ENCODE measurements at regions not wholly inside any gene's neighbourhood (a gene's known extent, or its start where the extent isn't known, plus 50 kb on each side); places are given as distances from the start of the nearest gene placed in this dataset.

DNA sequence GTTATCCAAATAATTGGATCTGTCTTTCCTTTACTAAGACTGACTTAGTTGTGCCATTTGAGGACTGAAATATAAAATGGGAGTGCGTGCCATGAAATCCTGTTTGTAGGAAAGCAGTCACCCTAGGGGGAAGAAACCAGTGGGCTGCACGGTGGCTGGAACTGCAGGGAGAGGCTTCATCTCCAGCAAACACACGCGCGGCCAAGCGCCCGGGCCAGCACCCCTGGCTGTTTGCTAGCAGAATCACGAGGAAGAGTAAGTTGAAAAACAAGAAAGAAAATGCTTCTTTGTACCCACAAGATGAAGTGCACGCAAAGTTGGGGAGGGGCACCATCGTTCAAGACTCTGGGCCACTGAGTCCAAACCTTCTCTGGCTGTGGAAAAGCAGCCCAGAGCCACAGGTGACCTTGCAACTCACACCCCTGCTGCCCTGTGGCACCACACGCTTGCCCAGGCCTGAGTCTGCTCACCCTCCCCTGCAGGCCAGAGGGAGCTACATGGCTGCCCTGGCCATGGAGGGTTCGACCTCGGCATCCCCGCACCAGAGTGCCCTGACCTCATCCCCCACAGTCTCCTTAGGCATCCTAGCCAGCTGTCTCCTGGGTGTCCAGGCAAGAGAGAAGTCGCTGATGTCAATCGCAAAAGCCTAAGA, 55.2 kb downstream of the IRX2 start:
- H3K27ac ChIP-seq (ENCODE audit: low read depth, low read length), result no peak overlapping the region
- no peaks in the 10 kb centered on the region for H3K27me3 ChIP-seq (ENCODE audit: insufficient read depth, low read length)

DNA sequence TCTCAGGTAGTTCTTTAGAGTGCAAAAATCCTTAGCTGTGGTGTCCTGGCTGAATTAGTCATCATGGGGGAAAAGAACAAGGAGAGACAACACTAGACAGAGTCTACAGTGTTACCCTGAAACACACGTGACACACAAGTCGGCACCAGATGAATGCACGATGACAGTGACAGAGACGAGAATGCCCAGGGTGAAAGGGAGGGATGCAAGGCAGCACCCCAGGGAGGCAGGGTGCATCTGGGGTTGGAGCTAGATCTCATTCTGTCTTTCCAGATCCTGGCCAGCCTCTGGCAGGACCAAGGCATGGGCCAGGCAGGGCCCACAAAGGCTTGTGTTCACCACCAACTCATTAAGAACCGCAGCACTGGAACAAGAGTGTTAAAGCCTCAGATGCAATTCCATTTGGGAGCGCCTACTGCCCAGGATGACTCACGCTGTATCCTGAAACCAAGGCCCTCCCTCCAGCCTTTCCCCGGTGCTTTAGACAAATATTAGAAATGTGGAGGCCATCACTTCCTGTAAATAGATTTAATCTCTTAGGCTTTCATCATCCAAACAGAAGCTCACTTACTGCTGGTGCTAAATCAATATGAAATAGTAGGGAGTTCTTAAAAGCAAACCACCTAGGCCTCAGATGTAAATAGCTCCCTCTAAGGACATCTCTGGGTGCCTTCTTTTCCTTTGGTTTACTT, 56.1 kb downstream of the IRX2 start:
- Histone ChIP-seq H3K4me1 (ENCODE audit: control insufficient read depth, insufficient read depth, low read length, unreplicated experiment) (no peaks in the 10 kb centered on the region), H3K4me3 (ENCODE audit: low read depth, low read length) (no peak overlapping the region), H3K79me2 (ENCODE audit: control insufficient read depth, insufficient read depth, low read length, unreplicated experiment) (no peaks in the 10 kb centered on the region), H3K27ac (ENCODE audit: low read depth, low read length) (no peak overlapping the region), H3K27me3 (ENCODE audit: insufficient read depth, low read length) (no peaks in the 10 kb centered on the region), H2AFZ (ENCODE audit: low read length, unreplicated experiment) (no peak overlapping the region), H3K36me3 (ENCODE audit: insufficient read depth, low read length) (no peaks in the 10 kb centered on the region)

More for the DNA sequence above, 55.2 kb downstream of the IRX2 start:
- H3K36me3 ChIP-seq (ENCODE audit: insufficient read depth, low read length), result no peaks in the 10 kb centered on the region
- no peak overlapping the region for H2AFZ ChIP-seq (ENCODE audit: low read length, unreplicated experiment)
- no peak overlapping the region for H3K4me3 ChIP-seq (ENCODE audit: low read depth, low read length)
- no peaks in the 10 kb centered on the region for H3K4me1 ChIP-seq (ENCODE audit: control insufficient read depth, insufficient read depth, low read length, unreplicated experiment)
- no peaks in the 10 kb centered on the region for H3K79me2 ChIP-seq (ENCODE audit: control insufficient read depth, insufficient read depth, low read length, unreplicated experiment)

DNA sequence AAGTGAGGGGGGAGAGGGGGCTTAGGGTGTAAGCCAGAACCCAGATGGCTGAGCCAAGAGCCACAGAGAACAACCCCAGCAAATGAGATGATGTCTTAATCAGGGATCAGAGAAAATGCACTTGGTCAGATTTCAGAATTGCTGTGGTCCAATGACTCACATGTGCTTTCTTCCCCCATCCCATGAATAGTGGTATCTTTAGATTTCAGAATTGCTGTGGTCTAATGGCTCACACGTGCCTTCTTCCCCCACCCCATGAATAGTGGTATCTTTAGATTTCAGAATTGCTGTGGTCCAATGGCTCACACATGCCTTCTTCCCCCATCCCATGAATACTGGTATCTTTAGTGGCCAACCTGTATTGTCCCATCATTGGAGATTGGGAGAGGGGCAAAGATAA, 59.9 kb downstream of the IRX2 start:
- H3K36me3 ChIP-seq (ENCODE audit: insufficient read depth, low read length), result no peaks in the 10 kb centered on the region
- H2AFZ ChIP-seq (ENCODE audit: low read length, unreplicated experiment), result no peak overlapping the region
- H3K4me3 ChIP-seq (ENCODE audit: low read depth, low read length), result no peak overlapping the region
- no peaks in the 10 kb centered on the region for H3K27me3 ChIP-seq (ENCODE audit: insufficient read depth, low read length)
- no peak overlapping the region for H3K27ac ChIP-seq (ENCODE audit: low read depth, low read length)
- no peaks in the 10 kb centered on the region for H3K79me2 ChIP-seq (ENCODE audit: control insufficient read depth, insufficient read depth, low read length, unreplicated experiment)
- H3K4me1 ChIP-seq (ENCODE audit: control insufficient read depth, insufficient read depth, low read length, unreplicated experiment), result no peaks in the 10 kb centered on the region

DNA sequence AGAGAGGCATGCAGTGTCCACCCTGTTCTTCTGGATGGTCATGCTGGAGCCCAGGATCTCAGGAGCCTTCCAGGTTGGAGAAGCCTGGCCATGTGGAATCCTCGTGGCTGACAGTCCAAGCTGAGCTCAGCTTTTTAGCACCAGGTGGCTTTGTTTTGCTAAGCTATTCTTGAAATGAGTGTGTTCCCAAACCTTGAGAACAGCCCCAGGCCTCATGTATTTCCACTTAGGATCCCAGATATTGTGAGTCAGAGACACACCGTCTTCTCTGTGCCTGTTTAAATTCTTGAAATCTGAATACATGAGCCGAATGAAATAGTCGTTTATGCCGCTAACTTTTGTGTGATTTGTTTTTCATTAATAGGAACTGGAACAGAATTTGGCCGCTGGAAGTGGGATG, 61.2 kb downstream of the IRX2 start:
- Histone ChIP-seq H3K36me3 (ENCODE audit: insufficient read depth, low read length) (no peaks in the 10 kb centered on the region), H2AFZ (ENCODE audit: low read length, unreplicated experiment) (no peak overlapping the region), H3K27me3 (ENCODE audit: insufficient read depth, low read length) (no peaks in the 10 kb centered on the region), H3K27ac (ENCODE audit: low read depth, low read length) (no peak overlapping the region), H3K4me3 (ENCODE audit: low read depth, low read length) (no peak overlapping the region), H3K4me1 (ENCODE audit: control insufficient read depth, insufficient read depth, low read length, unreplicated experiment) (no peaks in the 10 kb centered on the region), H3K79me2 (ENCODE audit: control insufficient read depth, insufficient read depth, low read length, unreplicated experiment) (no peaks in the 10 kb centered on the region)

DNA sequence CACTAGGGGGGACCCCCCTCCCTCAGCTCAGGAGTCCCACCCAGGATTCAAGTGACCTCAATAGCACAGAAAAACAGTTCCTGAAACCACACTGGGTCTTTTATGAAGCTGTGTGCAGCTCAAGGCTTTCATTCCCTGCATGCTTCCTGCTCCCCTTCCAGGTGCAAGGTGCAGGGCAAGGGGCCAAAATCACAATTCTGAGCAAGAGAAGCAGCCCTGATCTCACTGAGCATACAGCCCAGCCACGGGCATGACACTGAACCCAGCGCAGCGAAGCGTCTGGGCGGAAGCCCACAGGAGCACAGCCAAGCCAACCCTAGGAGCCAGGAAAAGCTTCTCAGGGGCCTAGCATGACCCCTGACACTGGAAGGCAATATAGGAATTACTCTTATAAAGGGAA, 62.9 kb downstream of the IRX2 start:
- H3K27ac ChIP-seq (ENCODE audit: low read depth, low read length), result no peak overlapping the region
- no peaks in the 10 kb centered on the region for H3K79me2 ChIP-seq (ENCODE audit: control insufficient read depth, insufficient read depth, low read length, unreplicated experiment)
- H3K36me3 ChIP-seq (ENCODE audit: insufficient read depth, low read length), result no peaks in the 10 kb centered on the region
- no peaks in the 10 kb centered on the region for H3K4me1 ChIP-seq (ENCODE audit: control insufficient read depth, insufficient read depth, low read length, unreplicated experiment)
- no peak overlapping the region for H3K4me3 ChIP-seq (ENCODE audit: low read depth, low read length)
- H2AFZ ChIP-seq (ENCODE audit: low read length, unreplicated experiment), result no peak overlapping the region
- no peaks in the 10 kb centered on the region for H3K27me3 ChIP-seq (ENCODE audit: insufficient read depth, low read length)

DNA sequence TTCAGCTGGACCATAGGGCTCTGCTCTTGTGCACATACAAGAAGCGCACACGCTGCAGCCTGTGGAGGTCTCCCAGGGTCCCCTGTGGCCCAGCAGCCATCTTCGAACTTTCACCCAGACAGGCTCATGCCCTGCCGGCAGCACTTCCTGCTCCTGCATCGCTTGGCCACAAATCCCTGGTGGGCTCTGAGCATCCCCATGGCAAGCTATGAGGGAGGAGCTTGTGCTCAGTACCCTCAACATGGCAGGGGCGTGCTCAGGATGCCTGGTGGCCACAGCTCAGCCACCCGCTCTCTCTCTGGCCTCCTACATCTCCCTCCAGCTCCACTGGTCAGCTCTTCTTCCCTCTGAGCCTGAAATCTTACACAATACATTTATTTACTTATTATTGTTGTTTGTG, 63.7 kb downstream of the IRX2 start:
- H3K4me1 ChIP-seq (ENCODE audit: control insufficient read depth, insufficient read depth, low read length, unreplicated experiment), result no peaks in the 10 kb centered on the region
- H2AFZ ChIP-seq (ENCODE audit: low read length, unreplicated experiment), result no peak overlapping the region
- H3K4me3 ChIP-seq (ENCODE audit: low read depth, low read length), result no peak overlapping the region
- H3K27me3 ChIP-seq (ENCODE audit: insufficient read depth, low read length), result no peaks in the 10 kb centered on the region
- H3K36me3 ChIP-seq (ENCODE audit: insufficient read depth, low read length), result no peaks in the 10 kb centered on the region
- no peak overlapping the region for H3K27ac ChIP-seq (ENCODE audit: low read depth, low read length)
- no peaks in the 10 kb centered on the region for H3K79me2 ChIP-seq (ENCODE audit: control insufficient read depth, insufficient read depth, low read length, unreplicated experiment)

DNA sequence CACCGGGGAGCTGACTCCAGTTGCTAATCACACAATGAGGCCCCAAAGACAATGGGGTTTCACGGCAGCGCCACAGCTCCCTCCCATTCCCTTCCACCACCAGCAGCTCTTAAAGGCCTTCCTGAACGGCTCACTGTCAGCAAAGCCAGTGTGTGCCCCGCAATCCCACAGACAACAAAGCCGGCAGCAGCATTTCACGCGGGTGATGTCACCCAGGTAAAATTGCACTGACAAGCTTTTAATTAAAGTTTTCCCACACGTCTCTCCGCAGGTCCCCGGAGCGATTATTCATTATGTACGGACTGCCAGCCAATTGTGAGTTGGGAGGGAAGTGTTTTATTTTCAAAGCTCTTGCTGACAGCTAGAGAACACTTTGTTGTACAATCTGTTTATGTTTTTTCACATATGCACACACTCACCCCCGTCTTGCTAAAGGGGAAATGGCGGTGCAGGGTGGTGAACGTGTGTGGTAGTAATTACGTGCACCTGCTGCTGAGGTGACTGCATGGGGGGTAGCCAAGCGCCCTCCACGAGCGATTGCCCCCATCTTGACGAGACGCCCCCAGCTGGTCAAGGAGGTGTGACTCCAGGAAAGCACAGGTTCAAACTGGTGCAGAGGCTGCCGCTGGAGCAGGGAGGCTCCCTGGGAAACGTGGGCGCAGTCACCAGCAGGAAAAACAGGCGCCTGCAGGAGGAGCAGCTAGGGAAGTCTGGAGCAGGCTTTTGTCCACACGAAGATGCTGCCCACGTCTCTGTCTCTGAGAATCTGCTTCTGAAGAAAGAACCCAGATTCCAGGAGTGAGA, 65.0 kb downstream of the IRX2 start:
- Histone ChIP-seq H3K36me3 (ENCODE audit: insufficient read depth, low read length) (no peaks in the 10 kb centered on the region), H3K27me3 (ENCODE audit: insufficient read depth, low read length) (no peaks in the 10 kb centered on the region), H3K4me3 (ENCODE audit: low read depth, low read length) (no peak overlapping the region), H3K27ac (ENCODE audit: low read depth, low read length) (no peak overlapping the region), H3K79me2 (ENCODE audit: control insufficient read depth, insufficient read depth, low read length, unreplicated experiment) (no peaks in the 10 kb centered on the region), H3K4me1 (ENCODE audit: control insufficient read depth, insufficient read depth, low read length, unreplicated experiment) (no peaks in the 10 kb centered on the region), H2AFZ (ENCODE audit: low read length, unreplicated experiment) (no peak overlapping the region)

DNA sequence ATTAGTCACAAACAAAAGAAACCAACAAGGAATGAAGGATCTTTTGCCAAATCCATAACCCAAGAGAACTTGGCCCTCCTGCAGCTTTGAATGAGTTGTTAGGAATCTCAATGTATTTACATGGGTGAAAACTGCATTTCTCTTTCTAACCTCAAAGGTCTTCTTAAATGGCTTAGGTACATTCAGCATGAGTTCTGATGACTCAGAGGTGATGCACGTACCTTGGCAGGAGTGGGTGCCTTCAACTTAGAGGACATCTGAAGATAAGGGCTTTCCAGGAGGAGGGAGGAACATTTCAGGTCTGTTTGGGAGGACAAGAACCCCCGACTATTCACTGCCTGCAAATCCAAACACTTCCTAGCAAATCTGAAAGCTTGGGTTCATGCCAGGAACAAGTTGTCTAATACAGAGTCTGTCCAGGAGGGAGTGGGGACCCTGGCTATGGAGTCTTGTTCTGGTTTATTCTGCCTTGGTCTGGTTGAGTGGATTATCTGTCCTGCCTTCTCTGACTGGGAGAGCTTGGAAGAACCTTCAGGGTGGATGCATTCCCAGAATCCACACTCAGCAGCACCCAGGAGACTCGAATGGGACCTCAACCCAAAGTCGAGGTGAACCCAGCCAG, 65.7 kb downstream of the IRX2 start:
- H3K27ac ChIP-seq (ENCODE audit: low read depth, low read length), result no peak overlapping the region
- H3K36me3 ChIP-seq (ENCODE audit: insufficient read depth, low read length), result no peaks in the 10 kb centered on the region
- no peaks in the 10 kb centered on the region for H3K4me1 ChIP-seq (ENCODE audit: control insufficient read depth, insufficient read depth, low read length, unreplicated experiment)
- H3K27me3 ChIP-seq (ENCODE audit: insufficient read depth, low read length), result no peaks in the 10 kb centered on the region
- H3K79me2 ChIP-seq (ENCODE audit: control insufficient read depth, insufficient read depth, low read length, unreplicated experiment), result no peaks in the 10 kb centered on the region
- H2AFZ ChIP-seq (ENCODE audit: low read length, unreplicated experiment), result no peak overlapping the region
- H3K4me3 ChIP-seq (ENCODE audit: low read depth, low read length), result no peak overlapping the region

DNA sequence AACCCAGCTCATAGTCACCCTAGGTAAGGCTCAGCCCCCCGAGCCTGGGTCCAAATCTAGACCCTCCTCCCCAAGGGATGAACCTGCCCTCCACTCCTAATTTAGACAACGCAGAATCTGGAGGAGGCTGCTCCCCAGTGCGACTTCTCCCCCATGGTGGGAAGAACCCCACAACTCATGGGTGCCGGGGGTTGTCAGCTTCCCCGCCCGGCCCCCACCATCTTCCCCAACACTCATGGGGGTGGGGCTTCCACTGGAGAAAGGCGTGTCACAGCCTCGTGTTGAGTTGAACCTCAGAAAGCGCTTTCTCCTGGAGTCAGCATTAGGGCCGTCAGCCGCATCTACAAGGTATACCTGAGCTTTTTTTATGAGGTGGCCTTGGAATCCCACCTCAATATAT, 66.9 kb downstream of the IRX2 start:
- Histone ChIP-seq H3K4me3 (ENCODE audit: low read depth, low read length) (no peak overlapping the region), H3K79me2 (ENCODE audit: control insufficient read depth, insufficient read depth, low read length, unreplicated experiment) (no peaks in the 10 kb centered on the region), H3K4me1 (ENCODE audit: control insufficient read depth, insufficient read depth, low read length, unreplicated experiment) (no peaks in the 10 kb centered on the region)

DNA sequence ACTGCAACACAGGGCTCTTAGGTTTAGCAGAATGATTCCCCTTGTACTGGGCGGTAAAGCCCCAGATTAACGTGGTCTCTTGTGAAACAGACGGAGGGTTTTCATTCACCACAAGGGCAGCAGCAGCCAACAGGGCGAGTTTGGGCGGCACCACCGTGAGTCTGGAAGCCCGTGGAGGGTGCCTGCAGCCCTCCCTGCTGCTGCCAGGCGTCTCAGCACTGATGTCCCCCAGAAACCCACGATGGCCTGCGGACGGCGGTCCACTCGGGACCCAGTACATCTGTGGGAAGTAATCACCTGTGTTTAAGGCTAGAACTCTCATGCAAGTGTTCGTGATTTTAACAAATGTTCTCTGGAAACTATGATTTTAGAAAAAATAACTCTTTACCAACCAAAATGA, 67.8 kb downstream of the IRX2 start:
- Histone ChIP-seq H2AFZ (ENCODE audit: low read length, unreplicated experiment) (no peak overlapping the region), H3K4me3 (ENCODE audit: low read depth, low read length) (no peak overlapping the region), H3K27ac (ENCODE audit: low read depth, low read length) (no peak overlapping the region), H3K27me3 (ENCODE audit: insufficient read depth, low read length) (no peaks in the 10 kb centered on the region), H3K79me2 (ENCODE audit: control insufficient read depth, insufficient read depth, low read length, unreplicated experiment) (no peaks in the 10 kb centered on the region), H3K4me1 (ENCODE audit: control insufficient read depth, insufficient read depth, low read length, unreplicated experiment) (no peaks in the 10 kb centered on the region), H3K36me3 (ENCODE audit: insufficient read depth, low read length) (no peaks in the 10 kb centered on the region)

More for the DNA sequence above, 66.9 kb downstream of the IRX2 start:
- Histone ChIP-seq H3K36me3 (ENCODE audit: insufficient read depth, low read length) (no peaks in the 10 kb centered on the region), H3K27me3 (ENCODE audit: insufficient read depth, low read length) (no peaks in the 10 kb centered on the region), H2AFZ (ENCODE audit: low read length, unreplicated experiment) (no peak overlapping the region), H3K27ac (ENCODE audit: low read depth, low read length) (no peak overlapping the region)
